Lower lobe of right lung (tissue), 2 donors: ENCODE measurements at regions not wholly inside any gene's neighbourhood (a gene's known extent, or its start where the extent isn't known, plus 50 kb on each side); places are given as distances from the start of the nearest gene placed in this dataset.
"Not testable (repeated sequence)": the region's sequence is repeated elsewhere in the genome, so short reads cannot be mapped to it uniquely, and the experiment has no call there.

Source experiments
- ATAC-seq, 2 donors: fragments of 200-7000 bp; cut with Tn5 transposase; one replicate each; pipeline ENCODE4 v1.9.1; 2020 to 2022; ENCODE audit warnings: mild to moderate bottlenecking in 2 of 2, moderate library complexity in 2 of 2
- DNase-seq: peaks from one replicate; pipeline ENCODE4 v3.0.0-alpha.2; 2020
- H3K27ac ChIP-seq: fragments of 200-600 bp; one replicate; pipeline ENCODE4 v1.8.0; 2022
- H3K27me3 ChIP-seq: fragments of 200-600 bp; one replicate; pipeline ENCODE4 v1.8.0; 2022; ENCODE audit warnings: low read depth
- H3K36me3 ChIP-seq: fragments of 200-600 bp; one replicate; pipeline ENCODE4 v1.8.0; 2022; ENCODE audit warnings: mild to moderate bottlenecking
- H3K4me1 ChIP-seq: fragments of 200-600 bp; one replicate; pipeline ENCODE4 v1.8.0; 2022
- H3K4me3 ChIP-seq: fragments of 200-600 bp; one replicate; pipeline ENCODE4 v1.8.0; 2022; ENCODE audit warnings: mild to moderate bottlenecking
- H3K9me3 ChIP-seq: fragments of 200-600 bp; one replicate; pipeline ENCODE4 v1.8.0; 2022
- intact Hi-C: fragments of 100-400 bp; cut with DNase I; formaldehyde crosslinking; loops from one replicate; pipeline ENCODE4 v1.11.0; 2022
- donor health status: DM: no; HTN: yes; CAD: no; lungs with severe emphysema.

DNA sequence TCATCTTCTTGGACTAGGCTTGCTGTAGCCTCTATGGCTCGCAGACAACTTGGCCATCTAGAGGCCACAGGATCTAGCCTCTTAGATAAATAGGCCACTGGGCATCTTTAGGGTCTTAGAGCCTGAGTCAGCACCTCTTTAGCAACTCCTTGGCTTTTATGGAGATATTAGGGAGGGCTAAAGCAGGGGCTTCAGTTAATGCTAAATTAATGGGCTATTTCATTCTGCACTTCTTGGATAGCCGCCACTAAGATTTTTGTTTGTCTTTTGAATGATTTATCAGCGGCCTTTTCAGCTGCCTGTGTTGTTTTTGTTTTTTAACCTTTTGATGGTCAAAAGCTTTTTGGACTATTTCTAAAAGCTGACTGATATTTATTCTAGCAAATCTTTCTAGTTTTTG, 118.3 kb downstream of the UNC93B1 start:
- H3K27me3 ChIP-seq, intact Hi-C loops, H3K9me3 ChIP-seq, ATAC-seq, H3K4me1 ChIP-seq, DNase-seq, H3K4me3 ChIP-seq, H3K36me3 ChIP-seq, H3K27ac ChIP-seq: not testable (repeated sequence)

DNA sequence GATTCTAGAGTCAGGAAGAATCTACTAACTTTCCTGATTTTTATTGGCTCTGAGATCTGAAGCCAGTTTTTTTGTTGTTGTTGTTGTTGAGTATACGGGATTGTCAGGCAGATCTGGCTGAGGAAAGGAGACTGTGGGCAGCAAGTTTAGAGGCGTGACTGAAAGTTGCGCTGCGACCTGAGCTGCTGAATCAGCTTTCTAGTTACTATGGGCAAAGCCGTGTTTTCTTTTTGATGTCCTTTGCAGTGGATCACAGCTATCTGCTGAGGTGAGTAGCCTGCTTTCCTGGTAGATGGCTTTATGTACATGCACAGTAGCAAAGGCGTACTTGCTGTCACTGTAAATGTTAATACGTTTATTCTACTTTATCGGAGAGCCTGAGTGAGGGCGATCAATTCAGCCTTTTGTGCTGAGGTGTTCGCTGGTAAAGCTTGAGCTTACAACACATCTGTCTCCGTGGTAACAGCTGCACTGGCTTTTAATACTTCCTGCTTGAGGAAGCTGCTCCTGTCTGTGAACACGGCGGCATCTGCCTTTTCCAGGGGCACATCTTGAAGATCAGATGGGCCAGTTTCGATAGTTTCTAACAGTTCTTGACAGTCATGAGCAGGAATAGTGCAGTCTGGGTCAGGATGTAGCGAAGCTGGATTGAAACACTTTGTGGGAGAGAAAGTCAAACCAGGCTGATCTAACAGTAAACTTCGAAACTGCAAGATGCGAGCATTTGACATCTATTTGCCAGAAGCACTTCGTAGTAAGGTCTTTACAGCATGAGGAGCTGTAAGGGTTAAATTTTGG, 118.9 kb downstream of the UNC93B1 start:
- H3K9me3 ChIP-seq, H3K27me3 ChIP-seq, H3K36me3 ChIP-seq, ATAC-seq, H3K4me3 ChIP-seq, intact Hi-C loops, DNase-seq, H3K4me1 ChIP-seq: not testable (repeated sequence)
- peak overlapping the region; percentile 46 for H3K27ac ChIP-seq

DNA sequence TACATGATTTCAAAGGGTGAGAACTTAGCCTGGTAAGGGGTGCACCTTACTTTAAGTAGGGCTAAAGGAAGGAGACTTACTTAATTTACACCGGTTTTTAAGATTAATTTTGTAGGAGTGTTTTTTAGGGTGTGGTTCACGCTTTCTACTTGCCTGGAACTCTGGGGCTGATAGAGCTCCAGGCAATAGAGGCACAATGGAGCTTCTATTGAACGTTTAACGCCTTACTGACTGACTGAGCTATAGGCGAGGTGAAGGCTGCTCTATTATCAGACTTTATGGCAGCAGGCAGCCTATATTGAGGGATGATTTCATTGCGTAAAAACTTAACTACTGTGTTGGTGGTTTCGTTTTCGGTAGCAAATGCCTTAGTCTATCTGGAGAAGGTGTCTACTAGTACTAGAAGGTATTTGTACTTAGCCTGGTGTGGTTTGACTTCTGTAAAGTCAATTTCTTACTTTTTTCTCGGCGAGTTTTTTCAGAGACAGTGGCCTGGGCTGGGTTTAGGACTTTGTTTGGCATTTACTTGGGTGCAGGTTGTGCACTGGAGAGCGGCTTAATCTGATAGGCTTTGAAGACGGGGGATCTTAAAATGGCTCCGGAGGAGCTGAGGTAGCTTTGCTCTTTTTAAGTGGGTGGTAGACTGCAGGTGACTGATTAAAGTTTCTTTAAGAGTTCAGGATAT, 119.7 kb downstream of the UNC93B1 start:
- H3K27ac ChIP-seq, result peak overlapping the region; percentile 46
- H3K36me3 ChIP-seq, ATAC-seq: not testable (repeated sequence)

DNA sequence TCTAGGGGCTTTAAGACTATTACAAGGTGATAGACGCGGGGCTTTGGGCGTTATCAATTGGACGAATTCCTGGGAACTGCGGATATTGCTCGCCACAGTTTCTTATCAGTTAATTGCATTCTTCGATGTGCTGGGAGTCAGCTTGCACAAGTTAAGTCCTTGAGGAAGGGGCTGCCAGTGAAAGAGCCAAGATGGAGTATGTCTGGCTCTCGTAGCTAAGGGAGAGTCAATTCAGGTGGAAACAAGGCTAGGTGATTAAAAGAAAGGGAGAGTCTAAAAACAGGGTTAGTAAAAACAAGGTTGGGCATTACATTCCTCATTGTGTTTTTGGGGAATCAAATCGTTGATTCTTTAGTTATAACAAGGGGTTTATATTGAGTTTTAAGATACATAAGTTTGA, 121.6 kb downstream of the UNC93B1 start:
- H3K9me3 ChIP-seq, H3K4me3 ChIP-seq, H3K36me3 ChIP-seq, H3K27ac ChIP-seq, ATAC-seq, intact Hi-C loops, DNase-seq, H3K4me1 ChIP-seq, H3K27me3 ChIP-seq: not testable (repeated sequence)

More for the DNA sequence above, 119.7 kb downstream of the UNC93B1 start:
- DNase-seq, intact Hi-C loops, H3K4me3 ChIP-seq, H3K9me3 ChIP-seq, H3K27me3 ChIP-seq, H3K4me1 ChIP-seq: not testable (repeated sequence)

DNA sequence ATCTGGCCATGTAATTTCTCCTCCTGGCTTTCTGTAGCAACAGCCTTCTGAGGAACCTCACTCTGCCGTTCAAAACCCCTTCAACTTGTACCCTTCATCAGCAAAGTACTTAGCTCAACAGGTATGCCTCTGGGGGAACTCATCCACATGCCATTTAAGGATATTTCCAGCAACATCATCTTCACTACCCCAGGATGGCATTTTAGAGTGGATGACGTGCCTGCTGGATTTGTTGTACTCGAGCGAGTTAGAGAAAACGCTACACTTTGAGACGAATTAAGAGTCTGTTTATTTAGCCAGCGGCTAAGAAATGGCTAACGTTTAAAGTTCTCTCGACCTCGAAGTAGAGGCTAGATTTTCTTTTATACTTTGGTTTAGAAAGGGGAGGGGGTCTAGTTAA, 122.1 kb downstream of the UNC93B1 start:
- H3K9me3 ChIP-seq, H3K27ac ChIP-seq, intact Hi-C loops, H3K36me3 ChIP-seq, ATAC-seq, H3K27me3 ChIP-seq, H3K4me1 ChIP-seq, H3K4me3 ChIP-seq, DNase-seq: not testable (repeated sequence)

DNA sequence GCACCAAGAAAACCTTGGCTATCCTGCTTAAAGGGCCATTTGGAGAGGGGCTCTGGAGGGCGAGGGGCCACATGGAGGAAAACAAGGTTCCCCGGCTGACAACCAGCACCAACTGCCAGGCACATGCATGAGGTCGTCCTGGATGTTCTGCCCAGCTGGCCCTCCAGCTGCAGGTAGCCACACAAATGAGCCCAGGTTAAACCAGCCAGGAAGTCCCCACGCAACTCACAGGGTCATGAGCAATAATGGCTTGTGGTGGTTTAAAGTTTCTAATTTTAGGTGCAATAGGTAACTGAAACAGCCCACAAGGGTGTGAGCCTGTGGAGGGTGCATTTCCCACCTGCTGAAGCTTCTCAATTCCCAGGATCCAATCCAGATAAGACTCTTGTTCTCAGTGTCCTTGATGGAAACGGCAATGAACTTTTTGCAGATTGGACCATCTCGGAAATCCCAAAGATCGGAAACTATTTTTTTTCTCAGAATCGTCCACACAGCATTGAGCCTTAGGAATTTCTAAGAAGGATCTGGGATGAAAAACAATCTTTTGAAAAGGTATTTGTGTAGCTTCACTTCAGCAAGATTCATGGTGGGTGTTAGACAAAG, 123.2 kb downstream of the UNC93B1 start:
- intact Hi-C loops, H3K27me3 ChIP-seq, ATAC-seq, H3K4me3 ChIP-seq, DNase-seq, H3K4me1 ChIP-seq, H3K9me3 ChIP-seq, H3K27ac ChIP-seq, H3K36me3 ChIP-seq: not testable (repeated sequence)

DNA sequence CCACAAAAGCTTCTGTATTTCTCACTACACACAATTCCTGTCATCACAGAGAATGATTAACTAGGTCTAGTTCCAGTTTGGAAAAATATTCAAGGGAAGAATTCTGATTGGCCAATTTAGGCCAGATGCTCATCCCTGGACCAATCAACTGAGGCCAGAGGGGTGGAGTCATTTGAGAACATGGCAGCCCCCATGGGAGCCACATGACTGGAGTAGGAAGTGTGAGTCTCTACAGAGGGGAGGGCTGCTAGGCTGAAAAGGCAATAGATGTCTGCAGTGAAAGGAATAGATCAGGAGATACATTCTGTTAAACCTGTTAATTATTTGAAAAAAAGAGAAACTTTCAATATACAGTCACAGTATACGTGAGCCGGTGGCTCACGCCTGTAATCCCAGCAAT, 125.2 kb downstream of the UNC93B1 start:
- H3K9me3 ChIP-seq, H3K27ac ChIP-seq, intact Hi-C loops, H3K36me3 ChIP-seq, H3K4me3 ChIP-seq, DNase-seq, H3K4me1 ChIP-seq, H3K27me3 ChIP-seq, ATAC-seq: not testable (repeated sequence)

DNA sequence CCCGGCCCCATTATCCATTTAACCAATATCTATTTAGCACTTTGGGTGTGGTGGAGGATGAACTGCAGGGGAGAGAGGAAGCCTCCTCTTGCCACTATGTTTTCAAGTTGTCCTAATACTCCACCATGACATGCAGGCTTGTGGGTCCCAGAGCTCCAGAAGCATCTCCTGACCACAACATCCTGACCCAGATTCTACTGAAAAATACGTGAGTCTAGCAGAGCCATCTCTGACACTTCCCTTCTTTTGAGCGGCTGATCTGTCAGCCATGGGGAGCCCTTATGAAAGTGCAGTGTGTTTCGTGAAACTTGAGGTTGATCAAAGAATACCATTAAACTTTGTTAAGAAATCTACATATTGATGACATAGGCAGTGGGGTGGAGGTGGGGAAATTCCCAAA, 126.6 kb downstream of the UNC93B1 start:
- ATAC-seq, intact Hi-C loops, H3K27me3 ChIP-seq, H3K36me3 ChIP-seq, DNase-seq, H3K9me3 ChIP-seq, H3K27ac ChIP-seq, H3K4me3 ChIP-seq, H3K4me1 ChIP-seq: not testable (repeated sequence)

DNA sequence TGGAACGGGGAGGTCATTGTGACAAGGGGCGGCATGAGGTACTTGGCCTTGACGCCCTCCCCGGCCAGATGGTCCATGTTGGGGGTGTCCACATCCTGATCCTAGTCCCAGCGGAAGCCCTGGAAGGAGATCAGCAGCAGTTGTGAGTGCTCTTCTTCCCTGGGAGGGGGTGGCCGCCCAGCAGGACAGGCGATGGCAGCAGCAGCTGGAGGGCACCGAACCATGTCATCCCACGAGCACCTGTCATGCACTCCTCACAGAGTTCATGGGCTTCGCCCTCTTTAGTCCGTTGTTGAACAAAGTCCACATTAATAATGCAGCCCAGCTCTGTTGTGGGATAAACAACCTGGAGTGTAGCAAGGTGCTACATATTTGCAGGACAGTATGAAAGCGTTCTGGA, 130.7 kb downstream of the UNC93B1 start:
- DNase-seq, H3K27ac ChIP-seq, intact Hi-C loops, H3K4me1 ChIP-seq, H3K36me3 ChIP-seq, H3K4me3 ChIP-seq, ATAC-seq, H3K27me3 ChIP-seq, H3K9me3 ChIP-seq: not testable (repeated sequence)

DNA sequence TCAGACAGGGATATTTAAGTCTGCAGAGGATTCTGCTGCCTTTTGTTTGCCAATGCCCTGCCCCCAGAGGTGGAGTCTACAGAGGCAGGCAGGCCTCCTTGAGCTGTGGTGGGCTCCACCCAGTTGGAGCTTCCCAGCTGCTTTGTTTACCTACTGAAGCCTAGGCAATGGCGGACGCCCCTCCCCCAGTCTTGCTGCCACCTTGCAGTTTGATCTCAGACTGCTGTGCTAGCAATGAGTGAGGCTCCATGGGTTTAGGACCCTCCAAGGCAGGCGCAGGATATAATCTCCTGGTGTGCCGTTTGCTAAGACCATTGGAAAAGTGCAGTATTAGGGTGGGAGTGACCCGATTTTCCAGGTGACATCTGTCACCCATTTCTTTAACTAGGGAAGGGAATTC, 132.7 kb downstream of the UNC93B1 start:
- intact Hi-C loops, H3K27me3 ChIP-seq, H3K9me3 ChIP-seq, ATAC-seq, DNase-seq, H3K4me1 ChIP-seq, H3K27ac ChIP-seq, H3K36me3 ChIP-seq, H3K4me3 ChIP-seq: not testable (repeated sequence)

DNA sequence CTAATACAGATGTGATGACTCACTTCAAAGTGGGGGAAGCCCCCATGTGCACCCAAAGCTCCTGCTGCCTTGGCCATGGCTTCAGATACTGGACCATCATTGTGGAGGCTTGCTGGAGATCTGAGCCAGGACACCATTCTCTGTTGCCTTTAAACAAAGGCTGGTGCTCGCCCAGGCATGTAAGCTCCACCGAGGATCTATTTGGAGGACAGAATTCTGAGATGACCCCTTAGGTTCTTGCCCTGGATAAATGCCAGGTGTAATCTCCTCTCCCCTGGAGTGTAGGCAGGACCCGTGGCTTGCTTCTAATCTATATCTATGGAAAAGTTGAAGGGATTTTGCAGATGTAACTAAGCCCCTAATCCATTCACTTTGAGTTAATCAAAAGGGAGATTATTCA, 141.0 kb downstream of the UNC93B1 start:
- H3K36me3 ChIP-seq, intact Hi-C loops, ATAC-seq, H3K27me3 ChIP-seq, H3K4me1 ChIP-seq, DNase-seq, H3K4me3 ChIP-seq, H3K27ac ChIP-seq, H3K9me3 ChIP-seq: not testable (repeated sequence)
